IMR-90 (cell line): ENCODE measurements at regions not wholly inside any gene's neighbourhood (a gene's known extent, or its start where the extent isn't known, plus 50 kb on each side); places are given as distances from the start of the nearest gene placed in this dataset.
"Not testable (repeated sequence)": the region's sequence is repeated elsewhere in the genome, so short reads cannot be mapped to it uniquely, and the experiment has no call there.

Experiments used
- CEBPB ChIP-seq: IDR thresholded peaks from 2 replicates; pipeline ENCODE4 v1.6.1; 2012; ENCODE audit warnings: low read depth, low read length, improper control_type of control experiment
- POLR2A ChIP-seq: IDR thresholded peaks from 2 replicates; pipeline ENCODE4 v1.6.1; 2012; ENCODE audit warnings: mild to moderate bottlenecking, low read depth, low read length
- TF ChIP-seq, protein P1 (sequence below): conservative IDR thresholded peaks from 2 replicates; pipeline ENCODE4 v1.5.1; 2012; ENCODE audit warnings: mild to moderate bottlenecking, low read depth, low read length, improper control_type of control experiment

DNA sequence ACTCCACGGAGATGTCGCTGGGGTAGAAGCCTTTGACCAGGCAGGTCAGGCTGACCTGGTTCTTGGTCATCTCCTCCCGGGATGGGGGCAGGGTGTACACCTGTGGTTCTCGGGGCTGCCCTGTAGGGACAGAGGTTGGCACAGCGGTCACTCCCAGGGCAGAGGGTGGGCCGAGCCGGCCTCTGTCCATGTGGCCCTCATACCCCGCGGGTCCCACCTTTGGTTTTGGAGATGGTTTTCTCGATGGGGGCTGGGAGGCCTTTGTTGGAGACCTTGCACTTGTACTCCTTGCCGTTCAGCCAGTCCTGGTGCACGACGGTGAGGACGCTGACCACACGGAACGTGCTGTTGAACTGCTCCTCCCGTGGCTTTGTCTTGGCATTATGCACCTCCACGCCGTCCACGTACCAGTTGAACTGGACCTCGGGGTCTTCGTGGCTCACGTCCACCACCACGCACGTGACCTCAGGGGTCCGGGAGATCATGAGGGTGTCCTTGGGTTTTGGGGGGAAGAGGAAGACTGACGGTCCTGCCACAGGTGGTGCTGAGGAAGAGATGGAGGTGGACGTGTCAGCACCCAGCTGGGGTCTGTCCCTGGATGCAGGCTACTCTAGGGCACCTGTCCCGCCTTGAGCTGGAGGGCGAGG, 117.1 kb downstream of the TMEM121 start:
- TF ChIP-seq, protein P1, sequence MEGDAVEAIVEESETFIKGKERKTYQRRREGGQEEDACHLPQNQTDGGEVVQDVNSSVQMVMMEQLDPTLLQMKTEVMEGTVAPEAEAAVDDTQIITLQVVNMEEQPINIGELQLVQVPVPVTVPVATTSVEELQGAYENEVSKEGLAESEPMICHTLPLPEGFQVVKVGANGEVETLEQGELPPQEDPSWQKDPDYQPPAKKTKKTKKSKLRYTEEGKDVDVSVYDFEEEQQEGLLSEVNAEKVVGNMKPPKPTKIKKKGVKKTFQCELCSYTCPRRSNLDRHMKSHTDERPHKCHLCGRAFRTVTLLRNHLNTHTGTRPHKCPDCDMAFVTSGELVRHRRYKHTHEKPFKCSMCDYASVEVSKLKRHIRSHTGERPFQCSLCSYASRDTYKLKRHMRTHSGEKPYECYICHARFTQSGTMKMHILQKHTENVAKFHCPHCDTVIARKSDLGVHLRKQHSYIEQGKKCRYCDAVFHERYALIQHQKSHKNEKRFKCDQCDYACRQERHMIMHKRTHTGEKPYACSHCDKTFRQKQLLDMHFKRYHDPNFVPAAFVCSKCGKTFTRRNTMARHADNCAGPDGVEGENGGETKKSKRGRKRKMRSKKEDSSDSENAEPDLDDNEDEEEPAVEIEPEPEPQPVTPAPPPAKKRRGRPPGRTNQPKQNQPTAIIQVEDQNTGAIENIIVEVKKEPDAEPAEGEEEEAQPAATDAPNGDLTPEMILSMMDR = not testable (repeated sequence)
- not testable (repeated sequence) for TF ChIP-seq CEBPB, POLR2A
